ENCODE measurements at regions not wholly inside any gene's neighbourhood (a gene's known extent, or its start where the extent isn't known, plus 50 kb on each side); places are given as distances from the start of the nearest gene placed in this dataset.

DNA sequence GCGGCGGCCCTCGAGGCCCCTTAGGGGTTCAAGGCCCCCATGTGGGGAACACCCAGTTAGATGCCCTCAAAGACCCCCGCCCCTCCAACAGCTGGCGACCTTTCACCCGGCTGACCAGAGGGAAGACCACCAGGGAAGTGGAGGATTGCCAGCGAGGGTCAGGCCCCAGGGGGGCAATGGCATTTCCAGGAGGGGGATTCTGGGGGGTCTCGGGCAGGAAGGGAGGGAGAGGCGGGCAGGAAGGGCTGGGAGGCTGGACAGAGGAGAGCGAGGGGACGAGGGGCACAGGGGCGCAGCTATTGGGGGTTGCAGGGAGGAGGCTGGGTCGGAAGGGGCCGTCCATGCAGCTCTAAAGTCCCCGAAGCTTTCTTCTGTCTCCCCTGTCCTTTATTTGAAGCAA, 139.5 kb downstream of the C16orf95 start:
- TF ChIP-seq EZH2 (IDR thresholded peaks at IDR 0.05; ENCODE audit: low read length, missing control alignments), result no peak
- TF ChIP-seq, protein P1, sequence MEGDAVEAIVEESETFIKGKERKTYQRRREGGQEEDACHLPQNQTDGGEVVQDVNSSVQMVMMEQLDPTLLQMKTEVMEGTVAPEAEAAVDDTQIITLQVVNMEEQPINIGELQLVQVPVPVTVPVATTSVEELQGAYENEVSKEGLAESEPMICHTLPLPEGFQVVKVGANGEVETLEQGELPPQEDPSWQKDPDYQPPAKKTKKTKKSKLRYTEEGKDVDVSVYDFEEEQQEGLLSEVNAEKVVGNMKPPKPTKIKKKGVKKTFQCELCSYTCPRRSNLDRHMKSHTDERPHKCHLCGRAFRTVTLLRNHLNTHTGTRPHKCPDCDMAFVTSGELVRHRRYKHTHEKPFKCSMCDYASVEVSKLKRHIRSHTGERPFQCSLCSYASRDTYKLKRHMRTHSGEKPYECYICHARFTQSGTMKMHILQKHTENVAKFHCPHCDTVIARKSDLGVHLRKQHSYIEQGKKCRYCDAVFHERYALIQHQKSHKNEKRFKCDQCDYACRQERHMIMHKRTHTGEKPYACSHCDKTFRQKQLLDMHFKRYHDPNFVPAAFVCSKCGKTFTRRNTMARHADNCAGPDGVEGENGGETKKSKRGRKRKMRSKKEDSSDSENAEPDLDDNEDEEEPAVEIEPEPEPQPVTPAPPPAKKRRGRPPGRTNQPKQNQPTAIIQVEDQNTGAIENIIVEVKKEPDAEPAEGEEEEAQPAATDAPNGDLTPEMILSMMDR (conservative IDR thresholded peaks at IDR 0.05 in 1 of 2, IDR thresholded peaks at IDR 0.05 in 1 of 2; ENCODE audit: low read depth in 1 of 2, low read length in 2 of 2), result no peak
